ENCODE measurements at regions not wholly inside any gene's neighbourhood (a gene's known extent, or its start where the extent isn't known, plus 50 kb on each side); places are given as distances from the start of the nearest gene placed in this dataset.

GRCh38 chr10:33838731-33839130, 504.3 kb upstream of the NRP1 start:
- H3K27me3 ChIP-seq (replicated peaks in 1 of 4; ENCODE audit: control insufficient read depth in 3 of 4, extremely low read depth in 1 of 4, insufficient read depth in 3 of 4, low read length in 3 of 4), result no peaks in the 10 kb centered on the region
- no peak for DNase-seq (ENCODE audit: low read depth in 1 of 2, low spot score in 2 of 2)
- no peak overlapping the region for H3K9ac ChIP-seq (replicated peaks in 1 of 4; ENCODE audit: extremely low read depth in 1 of 4, low read depth in 3 of 4, low read length in 3 of 4)
- TF ChIP-seq USF2 (IDR thresholded peaks at IDR 0.05; ENCODE audit: low read length) (no peak), ASH2L (IDR thresholded peaks at IDR 0.05; ENCODE audit: low read length) (no peak), MAFK (IDR thresholded peaks at IDR 0.05; ENCODE audit: low read depth, low read length) (no peak), TEAD4 (IDR thresholded peaks at IDR 0.05; ENCODE audit: low read depth, low read length) (no peak), POU5F1 (IDR thresholded peaks at IDR 0.05; ENCODE audit: low read depth, low read length) (no peak), RNF2 (IDR thresholded peaks at IDR 0.05; ENCODE audit: borderline replicate concordance, low read depth, low read length, missing control alignments, poor library complexity, severe bottlenecking) (no peak), TAF7 (optimal IDR thresholded peaks at IDR 0.05; ENCODE audit: borderline replicate concordance, low read depth, low read length) (no peak), KDM1A (IDR thresholded peaks at IDR 0.05; ENCODE audit: borderline replicate concordance, low read length) (no peak), ZNF274 (IDR thresholded peaks at IDR 0.05; ENCODE audit: borderline replicate concordance, extremely low read depth, low read length) (no peak), BACH1 (IDR thresholded peaks at IDR 0.05; ENCODE audit: low read length) (no peak), PHF8 (conservative IDR thresholded peaks at IDR 0.05; ENCODE audit: low read depth, low read length) (no peak), RXRA (IDR thresholded peaks at IDR 0.05; ENCODE audit: insufficient read depth, low read depth, low read length) (no peak), SUZ12 (IDR thresholded peaks at IDR 0.05; ENCODE audit: low read length) (no peak), CEBPB (IDR thresholded peaks at IDR 0.05; ENCODE audit: low read depth, low read length) (no peak)

More at GRCh38 chr10:33838731-33839130, 504.3 kb upstream of the NRP1 start:
- H3K23ac ChIP-seq (ENCODE audit: insufficient read length), result no peak overlapping the region
- no peak overlapping the region for H2AK5ac ChIP-seq (ENCODE audit: low read depth, low read length)
- H3K56ac ChIP-seq (replicated peaks; ENCODE audit: insufficient read length, low read depth, low read length), result no peak overlapping the region
- no peaks in the 10 kb centered on the region for H3K4me1 ChIP-seq (replicated peaks in 1 of 4; ENCODE audit: control insufficient read depth in 3 of 4, insufficient read depth in 4 of 4, low read length in 3 of 4)
- no peak overlapping the region for H3K27ac ChIP-seq (ENCODE audit: low read depth, low read length)
- no peak overlapping the region for H2AFZ ChIP-seq (ENCODE audit: low read length)
- FAIRE-seq, result no peak
- no peak overlapping the region for H3K4me3 ChIP-seq (ENCODE audit: extremely low read depth in 1 of 4, insufficient read depth in 2 of 4, low read depth in 3 of 4, low read length in 4 of 4)
- H3K36me3 ChIP-seq (ENCODE audit: control insufficient read depth in 2 of 4, insufficient read depth in 4 of 4, low read length in 3 of 4), result no peaks in the 10 kb centered on the region
- H3K4ac ChIP-seq (replicated peaks; ENCODE audit: insufficient read length, low read depth, low read length), result no peak overlapping the region
- H4K20me1 ChIP-seq (replicated peaks in 1 of 2; ENCODE audit: control insufficient read depth in 1 of 2, insufficient read depth in 2 of 2, low read length in 2 of 2), result no peaks in the 10 kb centered on the region
- no peak overlapping the region for H2BK20ac ChIP-seq (ENCODE audit: low read length)
- no peak overlapping the region for H4K5ac ChIP-seq (ENCODE audit: insufficient read length, low read depth, low read length)
- no peak overlapping the region for H3K14ac ChIP-seq (ENCODE audit: insufficient read length)
- no peak overlapping the region for H2BK5ac ChIP-seq (ENCODE audit: low read depth, low read length)
- H3K23me2 ChIP-seq (ENCODE audit: low read depth, low read length), result no peaks in the 10 kb centered on the region
- no peak overlapping the region for H4K91ac ChIP-seq (replicated peaks; ENCODE audit: insufficient read length, low read length)
- no peaks in the 10 kb centered on the region for H3K79me2 ChIP-seq (ENCODE audit: control insufficient read depth in 1 of 2, insufficient read depth in 2 of 2, low read length in 2 of 2)
- no peak overlapping the region for H2BK15ac ChIP-seq (ENCODE audit: low read length)
- CTCF ChIA-PET (ENCODE audit: partially characterized antibody), result no interaction called here
- no peak overlapping the region for H2BK12ac ChIP-seq (ENCODE audit: low read depth, low read length)
- H2BK120ac ChIP-seq (replicated peaks; ENCODE audit: low read depth, low read length), result no peak overlapping the region
- no peak overlapping the region for H4K8ac ChIP-seq (ENCODE audit: extremely low read depth, insufficient read depth, low read length)
- H3K4me2 ChIP-seq (ENCODE audit: insufficient read depth in 1 of 2, low read depth in 2 of 2, low read length in 2 of 2), result no peak overlapping the region
- WGBS, 2 experiments (ENCODE audit: extremely low coverage in 1 of 2, insufficient coverage in 1 of 2, insufficient read length in 1 of 2, insufficient replicate concordance in 2 of 2, low coverage in 1 of 2, low lambda C conversion rate in 2 of 2, missing lambda C conversion rate in 1 of 2), result 85% methylated on average over 3 of the region's 3 CpGs; no CpG with 5 or more reads in 1 of the 2 experiments
- no peak overlapping the region for H3K18ac ChIP-seq (ENCODE audit: extremely low read depth, low read length)
- H3K9me3 ChIP-seq (ENCODE audit: insufficient read depth in 2 of 2, low read depth in 1 of 2, low read length in 1 of 2), result peaks cover 5% of the 10 kb centered on the region in 2 experiments; a peak in 2 of 4 replicates
- POLR2A ChIA-PET (ENCODE audit: partially characterized antibody), result no interaction called here
- H3K79me1 ChIP-seq (ENCODE audit: low read depth, low read length), result no peaks in the 10 kb centered on the region

Measured in H1 (cell line).